ENCODE measurements at regions not wholly inside any gene's neighbourhood (a gene's known extent, or its start where the extent isn't known, plus 50 kb on each side); places are given as distances from the start of the nearest gene placed in this dataset.
"Not testable (repeated sequence)": the region's sequence is repeated elsewhere in the genome, so short reads cannot be mapped to it uniquely, and the experiment has no call there.

GRCh38 chr6:86487660-86488221 lies 449.6 kb upstream of the HTR1E start:
- H3K4me3 ChIP-seq (ENCODE audit: low read length): no peak overlapping the region

GRCh38 chr6:86478316-86478715 lies 459.0 kb upstream of the HTR1E start:
- H3K4me1 ChIP-seq (ENCODE audit: control insufficient read depth, insufficient read depth, low read length); H3K4me3 ChIP-seq (ENCODE audit: low read length); H3K36me3 ChIP-seq (ENCODE audit: control insufficient read depth, insufficient read depth, low read length); H3K4me3 Mint-ChIP-seq; H3K9ac ChIP-seq (ENCODE audit: extremely low read depth, low read length, poor library complexity, severe bottlenecking); H3K27me3 ChIP-seq (ENCODE audit: control insufficient read depth, insufficient read depth, low read length, poor library complexity, severe bottlenecking); H3K27ac Mint-ChIP-seq; DNase-seq; H3K36me3 Mint-ChIP-seq (ENCODE audit: low read depth); H3K9me3 Mint-ChIP-seq; H3K27me3 Mint-ChIP-seq (ENCODE audit: insufficient read depth): not testable (repeated sequence)
- H3K4me1 Mint-ChIP-seq: peaks cover 25% of the 10 kb centered on the region
- Histone ChIP-seq H3K9me3 (ENCODE audit: control insufficient read depth, low read length) (peaks cover 25% of the 10 kb centered on the region), H3K27ac (ENCODE audit: low read depth, low read length) (peak overlapping the region; percentile 81)
- 91 to 95% methylated on average over 9 to 10 of the region's 10 CpGs for WGBS, 2 experiments (ENCODE audit: insufficient coverage in 1 of 2, insufficient read length in 1 of 2)

More at GRCh38 chr6:86487660-86488221, 449.6 kb upstream of the HTR1E start:
- Histone ChIP-seq H3K9me3 (ENCODE audit: control insufficient read depth, low read length) (peaks cover 91% of the 10 kb centered on the region), H3K9ac (ENCODE audit: extremely low read depth, low read length, poor library complexity, severe bottlenecking) (no peak overlapping the region), H3K4me1 (ENCODE audit: control insufficient read depth, insufficient read depth, low read length) (no peaks in the 10 kb centered on the region), H3K27ac (ENCODE audit: low read depth, low read length) (no peak overlapping the region), H3K36me3 (ENCODE audit: control insufficient read depth, insufficient read depth, low read length) (peaks cover 43% of the 10 kb centered on the region), H3K27me3 (ENCODE audit: control insufficient read depth, insufficient read depth, low read length, poor library complexity, severe bottlenecking) (no peaks in the 10 kb centered on the region)
- DNase-seq: no peak
- peaks cover 22% of the 10 kb centered on the region for H3K36me3 Mint-ChIP-seq (ENCODE audit: low read depth)
- no peak for TF ChIP-seq CTCF (conservative IDR thresholded peaks at IDR 0.05)
- H3K9me3 Mint-ChIP-seq: peaks cover 39% of the 10 kb centered on the region
- no peaks in the 10 kb centered on the region for H3K27me3 Mint-ChIP-seq (ENCODE audit: insufficient read depth)
- H3K4me1 Mint-ChIP-seq: no peaks in the 10 kb centered on the region
- H3K4me3 Mint-ChIP-seq: no peak overlapping the region
- H3K27ac Mint-ChIP-seq: no peak overlapping the region
- 94% methylated on average over 2 of the region's 2 CpGs; no CpG with 5 or more reads in 1 of the 2 experiments for WGBS, 2 experiments (ENCODE audit: insufficient coverage in 1 of 2, insufficient read length in 1 of 2)

- Histone ChIP-seq H3K9ac (ENCODE audit: extremely low read depth, low read length, poor library complexity, severe bottlenecking) (peak overlapping the region; percentile 29), H3K36me3 (ENCODE audit: control insufficient read depth, insufficient read depth, low read length) (peaks cover 8% of the 10 kb centered on the region), H3K4me3 (ENCODE audit: low read length) (no peak overlapping the region), H3K4me1 (ENCODE audit: control insufficient read depth, insufficient read depth, low read length) (peaks cover 10% of the 10 kb centered on the region), H3K27ac (ENCODE audit: low read depth, low read length) (peak overlapping the region; percentile 81), H3K9me3 (ENCODE audit: control insufficient read depth, low read length) (peaks cover 19% of the 10 kb centered on the region), H3K27me3 (ENCODE audit: control insufficient read depth, insufficient read depth, low read length, poor library complexity, severe bottlenecking) (no peaks in the 10 kb centered on the region)
- Mint-ChIP-seq H3K4me1 (peaks cover 26% of the 10 kb centered on the region), H3K27me3 (ENCODE audit: insufficient read depth) (no peaks in the 10 kb centered on the region), H3K9me3 (peaks cover 10% of the 10 kb centered on the region), H3K4me3 (no peak overlapping the region), H3K27ac (peak overlapping the region; percentile 42), H3K36me3 (ENCODE audit: low read depth) (peaks cover 2% of the 10 kb centered on the region)
- TF ChIP-seq CTCF (conservative IDR thresholded peaks at IDR 0.05): no peak
- WGBS, 2 experiments (ENCODE audit: insufficient coverage in 1 of 2, insufficient read length in 1 of 2): 69 to 70% methylated on average over 8 to 9 of the region's 9 CpGs
- peak; percentile 61 for DNase-seq
These were observed 459.7 kb upstream of the HTR1E start for GRCh38 chr6:86477500-86478148.

All from endodermal cell (in vitro differentiated cells).